K562 (cell line): ENCODE measurements at regions not wholly inside any gene's neighbourhood (a gene's known extent, or its start where the extent isn't known, plus 50 kb on each side); places are given as distances from the start of the nearest gene placed in this dataset.

ENCODE experiments used
- ATAC-seq: fragments of 200-7000 bp; cut with Tn5 transposase; 3 replicates; pipeline ENCODE4 v1.9.1; 2020; ENCODE audit warnings: moderate library complexity
- BruUV-seq: library from RNA; stranded (reverse); fragments of 400-500 nt; replicated peaks from 2 replicates; lab custom pipeline; 2021; lab: Mats Ljungman, UMichigan
- CTCF ChIA-PET: fragments of 300-600 bp; formaldehyde crosslinking; extraction: SDS; loops from one replicate; lab custom pipeline; 2021; ENCODE audit warnings: low intra/inter-chr PET ratio; lab: Yijun Ruan, JAX
- POLR2A ChIA-PET: fragments of 300-600, 350-650 bp; sonication (Branson Sonifier 250); formaldehyde crosslinking; extraction: SDS; loops from one replicate; lab custom pipeline; 2021; ENCODE audit warnings: antibody characterized with exemption, inconsistent platforms; lab: Yijun Ruan, JAX
- DNase-seq, 4 experiments: peaks; one replicate each; pipeline versions ENCODE4 v3.0.0 to v3.0.0-alpha.2; 2011 to 2018; ENCODE audit warnings: low spot score in 3 of 4, mixed read lengths in 3 of 4; ENCODE audit errors: extremely low read depth in 1 of 4
- FAIRE-seq: peaks from 2 replicates; lab custom pipeline; 2011; peaks lifted over from hg19 to GRCh38; lab: Jason Lieb, UNC
- H2AFZ ChIP-seq: 2 replicates; pipeline ENCODE4 v1.6.0; 2011; ENCODE audit warnings: low read depth, low read length, control low read depth, inconsistent platforms
- H3K27ac ChIP-seq: fragments of 200-600 bp; 3 replicates; pipeline ENCODE4 v1.8.0; 2011; ENCODE audit warnings: low read depth, mild to moderate bottlenecking, control low read depth, inconsistent platforms, low read length, moderate library complexity, mixed read lengths; ENCODE audit errors: extremely low read depth
- H3K27me3 ChIP-seq, 2 experiments: fragments of 300-600 bp in 1 of 2; 2 replicates in 1 of 2; 3 replicates in 1 of 2; pipeline versions ENCODE4 v1.6.0 to v1.8.0; 2011; ENCODE audit warnings: inconsistent platforms in 2 of 2, low read length in 2 of 2, mild to moderate bottlenecking in 1 of 2, mixed read lengths in 1 of 2, moderate library complexity in 1 of 2; ENCODE audit not compliant: control insufficient read depth in 2 of 2, insufficient read depth in 2 of 2
- H3K36me3 ChIP-seq: fragments of 300-600 bp; 3 replicates; pipeline ENCODE4 v1.8.0; 2011; ENCODE audit warnings: mild to moderate bottlenecking, low read length, inconsistent platforms; ENCODE audit not compliant: control insufficient read depth, insufficient read depth
- H3K4me1 ChIP-seq, 2 experiments: fragments of 200-600 bp in 1 of 2; replicated peaks in 1 of 2; 2 replicates in 1 of 2; 3 replicates in 1 of 2; pipeline versions ENCODE4 v1.5.1 to v1.8.0; 2011; ENCODE audit warnings: inconsistent platforms in 2 of 2, low read length in 2 of 2, mild to moderate bottlenecking in 1 of 2, mixed read lengths in 1 of 2, moderate library complexity in 1 of 2; ENCODE audit not compliant: control insufficient read depth in 2 of 2, insufficient read depth in 2 of 2
- H3K4me2 ChIP-seq: 2 replicates; pipeline ENCODE4 v1.6.1; 2011; ENCODE audit warnings: low read length, control low read depth, inconsistent platforms, mixed read lengths; ENCODE audit not compliant: insufficient read depth
- H3K4me3 ChIP-seq: fragments of 200-600 bp; sonication (generic), shearing (Covaris generic); 2 replicates; pipeline ENCODE4 v1.5.1; 2016; ENCODE audit warnings: control low read depth, inconsistent platforms
- H3K79me2 ChIP-seq: fragments of 200-600 bp; 3 replicates; pipeline ENCODE4 v1.8.0; 2011; ENCODE audit warnings: low read length, inconsistent platforms; ENCODE audit not compliant: control insufficient read depth, insufficient read depth
- H3K9ac ChIP-seq, 2 experiments: 2 replicates each; pipeline versions ENCODE4 v1.6.0 to v1.6.1; 2011; ENCODE audit warnings: low read depth in 2 of 2, low read length in 2 of 2, control low read depth in 1 of 2, inconsistent platforms in 1 of 2, mild to moderate bottlenecking in 1 of 2, mixed read lengths in 1 of 2; ENCODE audit not compliant: insufficient read depth in 1 of 2
- H3K9me1 ChIP-seq: one replicate; pipeline ENCODE4 v1.6.0; 2011; ENCODE audit warnings: inconsistent platforms, mild to moderate bottlenecking, low read length, moderate library complexity; ENCODE audit not compliant: control insufficient read depth, insufficient read depth
- H3K9me3 ChIP-seq: replicated peaks from 2 replicates; pipeline ENCODE4 v1.5.1; 2011; ENCODE audit warnings: low read depth, low read length, inconsistent platforms; ENCODE audit not compliant: control insufficient read depth, insufficient read depth
- H4K20me1 ChIP-seq: replicated peaks from 2 replicates; pipeline ENCODE4 v1.6.1; 2011; ENCODE audit warnings: low read length, inconsistent platforms, mixed read lengths; ENCODE audit not compliant: control insufficient read depth, insufficient read depth
- GABPB2 ChIP-seq: fragments of 250-450 bp; sonication (Bioruptor Pico); conservative IDR thresholded peaks from 2 replicates; pipeline ENCODE4 v1.5.1; 2021; ENCODE audit warnings: mild to moderate bottlenecking
- IRF2 ChIP-seq: sonication (generic); formaldehyde crosslinking; IDR thresholded peaks from 2 replicates; pipeline ENCODE4 v1.8.1; 2022; ENCODE audit warnings: mild to moderate bottlenecking, missing genetic modification reagents
- SP2 ChIP-seq: IDR thresholded peaks from 2 replicates; pipeline ENCODE4 v1.6.1; 2011; ENCODE audit warnings: mild to moderate bottlenecking, low read depth, low read length, moderate library complexity; ENCODE audit not compliant: poor library complexity, severe bottlenecking; ENCODE audit errors: extremely low read depth
- SRF ChIP-seq, 2 experiments: fragments of 250-450, 450-650 bp in 1 of 2; sonication (Bioruptor Pico) in 1 of 2; sonication (generic) in 1 of 2; formaldehyde crosslinking; IDR thresholded peaks; 2 replicates each; pipeline versions ENCODE4 v1.5.0 to v1.5.1; 2020 to 2022; ENCODE audit warnings: mild to moderate bottlenecking in 1 of 2, missing genetic modification reagents in 1 of 2
- WHSC1 ChIP-seq: IDR thresholded peaks from one replicate; pipeline ENCODE4 v1.6.1; 2012; ENCODE audit warnings: low read length, control low read depth, inconsistent platforms
- ZBTB5 ChIP-seq: fragments of 450-650 bp; IDR thresholded peaks from 2 replicates; pipeline ENCODE4 v1.6.1; 2017; ENCODE audit warnings: antibody characterized with exemption
- ZNF121 ChIP-seq: sonication (generic); formaldehyde crosslinking; conservative IDR thresholded peaks from 2 replicates; pipeline ENCODE4 v1.8.0; 2022; ENCODE audit warnings: missing genetic modification reagents
- ZNF324 ChIP-seq: fragments of 250-450 bp; sonication (Bioruptor Pico); IDR thresholded peaks from 2 replicates; pipeline ENCODE4 v1.4.0; 2020; ENCODE audit warnings: mild to moderate bottlenecking
- ZNF436 ChIP-seq: fragments of 250-450, 450-650 bp; sonication (Bioruptor Pico); formaldehyde crosslinking; IDR thresholded peaks from 2 replicates; pipeline ENCODE4 v1.7.0; 2020; ENCODE audit warnings: mild to moderate bottlenecking
- ZNF589 ChIP-seq: fragments of 200-800 bp; sonication (Bioruptor generic); IDR thresholded peaks from 2 replicates; pipeline ENCODE4 v1.6.1; 2016; ENCODE audit warnings: low read depth, missing genetic modification characterization, missing compliant biosample characterization
- ZNF766 ChIP-seq: fragments of 200-800 bp; sonication (Bioruptor generic); conservative IDR thresholded peaks from 2 replicates; pipeline ENCODE4 v1.6.1; 2016; ENCODE audit warnings: missing genetic modification characterization, missing compliant biosample characterization
- ZNF77 ChIP-seq: fragments of 250-450 bp; sonication (Bioruptor Pico); IDR thresholded peaks from 2 replicates; pipeline ENCODE4 v1.5.0; 2020
- ZNF778 ChIP-seq: fragments of 450-650 bp; formaldehyde crosslinking; IDR thresholded peaks from 2 replicates; pipeline ENCODE4 v1.4.0; 2020; ENCODE audit warnings: mild to moderate bottlenecking, moderate library complexity
- WGBS: fragments of 100-300 bp; shearing (Covaris generic); methylation state at CpG from one replicate; pipeline ENCODE4 v1.1.6; 2016; ENCODE audit warnings: low coverage, mixed read lengths; ENCODE audit not compliant: insufficient coverage; ENCODE audit errors: missing lambda C conversion rate; 5-methylcytosine and 5-hydroxymethylcytosine counted together
- in situ Hi-C: fragments of 300-500 bp; cut with MboI; formaldehyde crosslinking; loops from 4 replicates; pipeline ENCODE4 v1.15.0; 2018; ENCODE audit warnings: inconsistent platforms, mixed read lengths
- intact Hi-C: fragments of 100-400 bp; cut with micrococcal nuclease; formaldehyde crosslinking; loops from 2 replicates; pipeline ENCODE4 v1.14.2; 2022
- TF ChIP-seq, protein P1 (sequence below): fragments of 250-450 bp; sonication (Bioruptor Pico); IDR thresholded peaks from 2 replicates; pipeline ENCODE4 v1.5.0; 2021; ENCODE audit warnings: mild to moderate bottlenecking, borderline replicate concordance
- TF ChIP-seq, protein P2 (sequence below): sonication (generic); formaldehyde crosslinking; IDR thresholded peaks from 2 replicates; pipeline ENCODE4 v1.8.0; 2022; ENCODE audit warnings: mild to moderate bottlenecking, missing genetic modification reagents

DNA sequence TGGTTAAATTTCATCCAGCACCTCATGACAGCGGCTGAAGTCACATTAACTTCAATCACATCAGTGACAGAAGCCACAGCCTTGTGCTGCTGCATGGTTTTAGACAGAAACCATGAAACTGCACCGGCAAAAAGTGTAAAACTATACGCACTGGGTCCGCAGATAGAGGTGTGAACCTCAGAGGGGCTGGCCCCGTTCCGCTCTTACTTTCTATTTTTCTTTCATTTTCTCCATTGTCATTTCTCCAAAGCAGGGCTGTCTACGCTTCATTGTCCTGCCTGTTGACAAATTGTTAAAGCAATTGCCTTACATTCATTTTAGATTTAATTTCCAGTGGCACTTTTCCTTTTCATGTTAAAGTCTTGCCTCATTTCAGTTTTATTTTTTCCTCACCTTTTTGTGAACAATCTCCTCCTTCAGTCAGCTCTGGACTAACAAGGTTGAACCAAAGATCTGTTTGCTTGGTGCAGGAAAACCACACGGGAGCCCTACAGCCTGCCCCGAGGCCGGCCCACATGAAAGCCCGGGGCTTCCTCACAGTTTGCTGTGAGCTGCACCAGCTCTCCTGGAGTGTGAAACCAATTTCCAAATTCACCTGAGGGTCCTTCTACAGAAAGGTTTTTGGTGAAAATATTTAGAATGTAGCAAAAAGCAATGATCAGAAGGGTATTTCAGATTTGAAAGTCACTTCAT is 63.7 kb downstream of the PRR18 start (continued):
- no peak for TF ChIP-seq ZNF324 (CRISPR knock-in tag)

GRCh38 chr6:166242888-166243287 is 65.3 kb downstream of the PRR18 start:
- no peaks in the 10 kb centered on the region for H3K36me3 ChIP-seq
- no peaks in the 10 kb centered on the region for H3K9me3 ChIP-seq
- in situ Hi-C loops (no loop called here), intact Hi-C loops (no loop called here)
- H3K79me2 ChIP-seq: no peaks in the 10 kb centered on the region
- H2AFZ ChIP-seq: no peak overlapping the region
- H3K9me1 ChIP-seq: no peaks in the 10 kb centered on the region
- H3K9ac ChIP-seq: no peak overlapping the region
- FAIRE-seq (no peak), DNase-seq (no peak), ATAC-seq (no peak)
- CTCF ChIA-PET: no interaction called here
- H3K27me3 ChIP-seq: peaks cover 50 to 61% of the 10 kb centered on the region in 2 experiments
- H3K4me2 ChIP-seq: no peak overlapping the region
- POLR2A ChIA-PET: interaction anchor here (0.6 kb wide), 1 partner anchor 29 kb away, joined by 3 read pairs; no protein-coding TSS in a partner anchor
- H3K4me3 ChIP-seq: no peak overlapping the region
- H4K20me1 ChIP-seq: no peaks in the 10 kb centered on the region
- BruUV-seq: no TSS peak
- no peak overlapping the region for H3K27ac ChIP-seq
- 1% methylated on average over 4 of the region's 4 CpGs for WGBS
- H3K4me1 ChIP-seq: no peaks in the 10 kb centered on the region
- no peak for TF ChIP-seq ZNF766 (CRISPR knock-in tag)
- no peak for TF ChIP-seq ZNF121 (CRISPR knock-in tag)
- TF ChIP-seq SRF (CRISPR knock-in tag; IDR thresholded peaks at IDR 0.05): no peak
- no peak for TF ChIP-seq GABPB2 (CRISPR knock-in tag)
- TF ChIP-seq ZNF589: no peak
- TF ChIP-seq, protein P1, sequence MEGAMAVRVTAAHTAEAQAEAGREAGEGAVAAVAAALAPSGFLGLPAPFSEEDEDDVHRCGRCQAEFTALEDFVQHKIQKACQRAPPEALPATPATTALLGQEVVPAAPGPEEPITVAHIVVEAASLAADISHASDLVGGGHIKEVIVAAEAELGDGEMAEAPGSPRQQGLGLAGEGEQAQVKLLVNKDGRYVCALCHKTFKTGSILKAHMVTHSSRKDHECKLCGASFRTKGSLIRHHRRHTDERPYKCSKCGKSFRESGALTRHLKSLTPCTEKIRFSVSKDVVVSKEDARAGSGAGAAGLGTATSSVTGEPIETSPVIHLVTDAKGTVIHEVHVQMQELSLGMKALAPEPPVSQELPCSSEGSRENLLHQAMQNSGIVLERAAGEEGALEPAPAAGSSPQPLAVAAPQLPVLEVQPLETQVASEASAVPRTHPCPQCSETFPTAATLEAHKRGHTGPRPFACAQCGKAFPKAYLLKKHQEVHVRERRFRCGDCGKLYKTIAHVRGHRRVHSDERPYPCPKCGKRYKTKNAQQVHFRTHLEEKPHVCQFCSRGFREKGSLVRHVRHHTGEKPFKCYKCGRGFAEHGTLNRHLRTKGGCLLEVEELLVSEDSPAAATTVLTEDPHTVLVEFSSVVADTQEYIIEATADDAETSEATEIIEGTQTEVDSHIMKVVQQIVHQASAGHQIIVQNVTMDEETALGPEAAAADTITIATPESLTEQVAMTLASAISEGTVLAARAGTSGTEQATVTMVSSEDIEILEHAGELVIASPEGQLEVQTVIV (CRISPR knock-in tag): no peak
- TF ChIP-seq, protein P2, sequence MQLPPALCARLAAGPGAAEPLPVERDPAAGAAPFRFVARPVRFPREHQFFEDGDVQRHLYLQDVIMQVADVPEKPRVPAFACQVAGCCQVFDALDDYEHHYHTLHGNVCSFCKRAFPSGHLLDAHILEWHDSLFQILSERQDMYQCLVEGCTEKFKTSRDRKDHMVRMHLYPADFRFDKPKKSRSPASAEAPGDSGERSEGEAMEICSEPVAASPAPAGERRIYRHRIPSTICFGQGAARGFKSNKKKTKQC (CRISPR knock-in tag): no peak
- TF ChIP-seq ZNF436 (CRISPR knock-in tag): no peak
- no peak for TF ChIP-seq WHSC1
- no peak for TF ChIP-seq SP2
- TF ChIP-seq ZNF77 (CRISPR knock-in tag): no peak
- no peak for TF ChIP-seq ZNF778
- TF ChIP-seq ZBTB5: no peak
- TF ChIP-seq IRF2 (CRISPR knock-in tag): no peak
